ENCODE measurements at regions not wholly inside any gene's neighbourhood (a gene's known extent, or its start where the extent isn't known, plus 50 kb on each side); places are given as distances from the start of the nearest gene placed in this dataset.

- no peak for DNase-seq
Observed at GRCh38 chr18:24990671-24991134, 361.3 kb downstream of the ZNF521 start.

GRCh38 chr18:24991141-24992060, 360.6 kb downstream of the ZNF521 start:
- no peak for DNase-seq

GRCh38 chr18:24992491-24992890, 359.5 kb downstream of the ZNF521 start:
- peak; percentile 25 for DNase-seq

GRCh38 chr18:24993628-24994027, 358.3 kb downstream of the ZNF521 start:
- DNase-seq, result no peak

- peak; percentile 40 for DNase-seq
Observed at GRCh38 chr18:24995056-24995455, 356.9 kb downstream of the ZNF521 start.

GRCh38 chr18:24995755-24996154, 356.2 kb downstream of the ZNF521 start:
- no peak for DNase-seq

- no peak for DNase-seq
Observed at GRCh38 chr18:24999650-25000267, 352.2 kb downstream of the ZNF521 start.

GRCh38 chr18:25001803-25002202, 350.2 kb downstream of the ZNF521 start:
- DNase-seq, result no peak

GRCh38 chr18:25005541-25006403, 346.2 kb downstream of the ZNF521 start:
- DNase-seq, result peak; percentile 24

GRCh38 chr18:25010623-25011374, 341.2 kb downstream of the ZNF521 start:
- no peak for DNase-seq
